GM12878 (cell line): ENCODE measurements at regions not wholly inside any gene's neighbourhood (a gene's known extent, or its start where the extent isn't known, plus 50 kb on each side); places are given as distances from the start of the nearest gene placed in this dataset.

Source experiments
- ATAC-seq: fragments of 200-7000 bp; cut with Tn5 transposase; 3 replicates; pipeline ENCODE4 v1.9.1; 2020; ENCODE audit warnings: mild to moderate bottlenecking, moderate library complexity
- BruUV-seq: library from RNA; stranded (reverse); fragments of 400-500 nt; replicated peaks from 2 replicates; lab custom pipeline; 2021; lab: Mats Ljungman, UMichigan
- CTCF ChIA-PET: fragments of 300-600 bp; sonication (Branson Sonifier 250); formaldehyde crosslinking; extraction: SDS; loops from one replicate; lab custom pipeline; 2021; ENCODE audit warnings: inconsistent platforms; lab: Yijun Ruan, JAX
- POLR2A ChIA-PET: fragments of 350-600 bp; formaldehyde crosslinking; extraction: SDS; loops from one replicate; lab custom pipeline; 2021; ENCODE audit warnings: inconsistent platforms; lab: Charles Lee
- RAD21 ChIA-PET: fragments of 300-600 bp; sonication (Branson Sonifier 250); formaldehyde crosslinking; loops from one replicate; lab custom pipeline; 2023; ENCODE audit warnings: antibody characterized with exemption; ENCODE audit not compliant: unreplicated experiment; lab: Charles Lee
- SMC1A ChIA-PET: fragments of 300-600 bp; sonication (Branson Sonifier 250); formaldehyde crosslinking; loops from one replicate; lab custom pipeline; 2023; ENCODE audit not compliant: unreplicated experiment, uncharacterized antibody; lab: Charles Lee
- DNase-seq: peaks from one replicate; pipeline ENCODE4 v3.0.0-alpha.2; 2011; ENCODE audit warnings: low read depth, low spot score
- FAIRE-seq: peaks from 3 replicates; lab custom pipeline; 2011; peaks lifted over from hg19 to GRCh38; lab: Jason Lieb, UNC
- H2AFZ ChIP-seq: 2 replicates; pipeline ENCODE4 v1.6.0; 2011; ENCODE audit warnings: low read depth, low read length, control low read depth; ENCODE audit not compliant: control insufficient read depth
- H3K27ac ChIP-seq: 2 replicates; pipeline ENCODE4 v1.5.1; 2011; ENCODE audit warnings: control low read depth; ENCODE audit not compliant: control insufficient read depth, insufficient read depth
- H3K27me3 ChIP-seq, 2 experiments: replicated peaks in 1 of 2; 2 replicates each; pipeline versions ENCODE4 v1.6.0 to v1.6.1; 2011; ENCODE audit warnings: low read length in 1 of 2; ENCODE audit not compliant: control insufficient read depth in 2 of 2, insufficient read depth in 2 of 2
- H3K36me3 ChIP-seq, 2 experiments: 2 replicates each; pipeline ENCODE4 v1.5.1; 2011; ENCODE audit warnings: low read length in 1 of 2; ENCODE audit not compliant: control insufficient read depth in 2 of 2, insufficient read depth in 2 of 2
- H3K4me1 ChIP-seq: 2 replicates; pipeline ENCODE4 v1.6.1; 2011; ENCODE audit warnings: mild to moderate bottlenecking, low read length, moderate library complexity, mixed read lengths; ENCODE audit not compliant: control insufficient read depth, insufficient read depth
- H3K4me2 ChIP-seq: 2 replicates; pipeline ENCODE4 v1.6.0; 2011; ENCODE audit warnings: control low read depth; ENCODE audit not compliant: control insufficient read depth, insufficient read depth
- H3K4me3 ChIP-seq: fragments of 200-600 bp; sonication (generic); 2 replicates; pipeline ENCODE4 v1.5.1; 2016
- H3K79me2 ChIP-seq: 2 replicates; pipeline ENCODE4 v1.6.0; 2011; ENCODE audit warnings: low read length; ENCODE audit not compliant: control insufficient read depth, insufficient read depth
- H3K9ac ChIP-seq: 2 replicates; pipeline ENCODE4 v1.8.0; 2011; ENCODE audit warnings: low read length, control low read depth, mixed read lengths; ENCODE audit not compliant: control insufficient read depth, insufficient read depth
- H3K9me3 ChIP-seq: replicated peaks from 3 replicates; pipeline ENCODE4 v1.5.1; 2011; ENCODE audit warnings: mild to moderate bottlenecking, low read length; ENCODE audit not compliant: control insufficient read depth, insufficient read depth
- H4K20me1 ChIP-seq: 2 replicates; pipeline ENCODE4 v1.6.0; 2011; ENCODE audit not compliant: control insufficient read depth, insufficient read depth
- CBFB ChIP-seq: IDR thresholded peaks from 2 replicates; pipeline ENCODE4 v1.6.1; 2016; ENCODE audit warnings: antibody characterized with exemption, low read depth
- CREB1 ChIP-seq: IDR thresholded peaks from 2 replicates; pipeline ENCODE4 v1.6.1; 2012; ENCODE audit warnings: low read depth, mild to moderate bottlenecking, inconsistent platforms
- E2F8 ChIP-seq: fragments of 450-650 bp; IDR thresholded peaks from 2 replicates; pipeline ENCODE4 v1.6.1; 2018; ENCODE audit warnings: mild to moderate bottlenecking, low read depth, moderate library complexity; ENCODE audit not compliant: partially characterized antibody
- ETV6 ChIP-seq, 2 experiments: fragments of 450-650 bp in 1 of 2; IDR thresholded peaks in 1 of 2; conservative IDR thresholded peaks in 1 of 2; 2 replicates each; pipeline ENCODE4 v1.6.1; 2014; ENCODE audit warnings: antibody characterized with exemption in 1 of 2, borderline replicate concordance in 1 of 2, low read depth in 1 of 2, mild to moderate bottlenecking in 1 of 2, moderate library complexity in 1 of 2
- IRF5 ChIP-seq: fragments of 450-650 bp; IDR thresholded peaks from 2 replicates; pipeline ENCODE4 v1.6.1; 2017; ENCODE audit warnings: borderline replicate concordance
- LARP7 ChIP-seq: fragments of 450-650 bp; IDR thresholded peaks from 2 replicates; pipeline ENCODE4 v1.6.1; 2017; ENCODE audit warnings: mild to moderate bottlenecking
- NRF1 ChIP-seq: conservative IDR thresholded peaks from 2 replicates; pipeline ENCODE4 v1.6.1; 2011; ENCODE audit warnings: mild to moderate bottlenecking, low read depth, low read length, improper control_type of control experiment
- RBBP5 ChIP-seq: fragments of 200-600 bp; sonication (generic); conservative IDR thresholded peaks from 2 replicates; pipeline ENCODE4 v1.6.1; 2016
- SRF ChIP-seq, 2 experiments: IDR thresholded peaks; 2 replicates each; pipeline ENCODE4 v1.6.1; 2011; ENCODE audit warnings: low read depth in 2 of 2, low read length in 2 of 2, mild to moderate bottlenecking in 1 of 2, moderate library complexity in 1 of 2
- WGBS: methylation state at CpG from one replicate; pipeline ENCODE4 v1.1.6; 2016; ENCODE audit warnings: low lambda C conversion rate; ENCODE audit not compliant: insufficient replicate concordance, insufficient coverage; ENCODE audit errors: missing lambda C conversion rate; 5-methylcytosine and 5-hydroxymethylcytosine counted together
- in situ Hi-C: fragments of 300-500 bp; cut with MboI; formaldehyde crosslinking; loops from 9 replicates; pipeline ENCODE4 v1.14.3; 2018; ENCODE audit warnings: mixed read lengths
- intact Hi-C: fragments of 100-400 bp; cut with micrococcal nuclease; formaldehyde crosslinking; loops from one replicate; pipeline ENCODE4 v1.14.2; 2022; ENCODE audit not compliant: unreplicated experiment

DNA sequence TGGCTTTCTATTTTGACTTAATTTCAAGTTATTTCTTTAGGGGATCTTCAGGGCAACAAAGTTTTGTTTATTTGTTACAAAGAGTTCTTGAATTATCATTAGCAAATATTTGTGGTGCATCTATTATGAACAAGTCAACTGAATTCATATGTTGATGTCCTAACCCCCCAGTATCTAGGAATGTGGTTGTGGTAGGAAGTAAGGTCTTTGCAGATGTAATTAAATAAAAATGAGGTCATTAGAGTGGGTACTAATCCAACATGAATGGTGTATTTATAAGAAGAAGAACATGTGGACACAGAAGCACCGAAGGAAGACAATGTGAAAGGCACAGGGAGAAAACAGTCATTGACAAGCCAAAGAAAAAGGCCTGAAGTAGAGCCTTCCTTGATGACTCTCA, 474.0 kb upstream of the DAB2 start:
- Histone ChIP-seq H3K27me3 (peaks cover 0 to 2% of the 10 kb centered on the region in 2 experiments; a peak in 1 of 4 replicates), H3K9ac (no peak overlapping the region), H2AFZ (no peak overlapping the region), H3K4me2 (no peak overlapping the region), H3K4me3 (no peak overlapping the region), H4K20me1 (no peaks in the 10 kb centered on the region), H3K27ac (no peak overlapping the region), H3K79me2 (no peaks in the 10 kb centered on the region), H3K36me3 (no peaks in the 10 kb centered on the region), H3K9me3 (no peaks in the 10 kb centered on the region), H3K4me1 (no peaks in the 10 kb centered on the region)
- WGBS, result 0% methylated on average over 1 of the region's 1 CpG
- ChIA-PET POLR2A (no interaction called here), RAD21 (no interaction called here), CTCF (no interaction called here), SMC1A (no interaction called here)
- no TSS peak for BruUV-seq
- FAIRE-seq, result no peak
- ATAC-seq, result no peak
- intact Hi-C loops, result no loop called here
- in situ Hi-C loops, result no loop called here
- no peak for DNase-seq
- TF ChIP-seq CREB1 (no peak), E2F8 (no peak), CBFB (no peak), RBBP5 (no peak), IRF5 (no peak), ETV6 (conservative IDR thresholded peaks at IDR 0.05 in 1 of 2, IDR thresholded peaks at IDR 0.05 in 1 of 2; ENCODE audit: borderline replicate concordance in 1 of 2, low read depth in 1 of 2) (no peak), SRF (IDR thresholded peaks at IDR 0.05; ENCODE audit: low read depth in 2 of 2, low read length in 2 of 2) (no peak), NRF1 (no peak), LARP7 (no peak)
